Neural progenitor cell (in vitro differentiated cells): ENCODE measurements at regions not wholly inside any gene's neighbourhood (a gene's known extent, or its start where the extent isn't known, plus 50 kb on each side); places are given as distances from the start of the nearest gene placed in this dataset.

ENCODE experiments used
- DNase-seq: peaks from one replicate; pipeline ENCODE4 v3.0.0-alpha.2; 2016; ENCODE audit warnings: low spot score
- H2AFZ ChIP-seq: fragments of 200-600 bp; sonication (generic); replicated peaks from 2 replicates; pipeline ENCODE4 v1.6.1; 2016; ENCODE audit warnings: antibody characterized with exemption
- H3F3A ChIP-seq: fragments of 200-600 bp; sonication (generic); 2 replicates; pipeline ENCODE4 v1.6.1; 2016; ENCODE audit warnings: antibody characterized with exemption, low read depth
- H3K27ac ChIP-seq: fragments of 200-600 bp; sonication (generic); 2 replicates; pipeline ENCODE4 v1.5.1; 2016; ENCODE audit warnings: mild to moderate bottlenecking
- H3K27me3 ChIP-seq: fragments of 200-600 bp; sonication (generic); 2 replicates; pipeline ENCODE4 v1.6.1; 2016; ENCODE audit warnings: mild to moderate bottlenecking, moderate library complexity
- H3K36me3 ChIP-seq: fragments of 200-600 bp; sonication (generic); 2 replicates; pipeline ENCODE4 v1.5.1; 2016
- H3K4me1 ChIP-seq: fragments of 200-600 bp; sonication (generic); 2 replicates; pipeline ENCODE4 v1.6.1; 2016; ENCODE audit warnings: mixed run types
- H3K4me2 ChIP-seq: fragments of 200-600 bp; sonication (generic); 2 replicates; pipeline ENCODE4 v1.6.1; 2016
- H3K4me3 ChIP-seq: fragments of 200-600 bp; sonication (generic); 2 replicates; pipeline ENCODE4 v1.5.1; 2016
- H3K79me2 ChIP-seq: fragments of 200-600 bp; sonication (generic); 2 replicates; pipeline ENCODE4 v1.6.1; 2016; ENCODE audit warnings: low read depth
- H3K9ac ChIP-seq: fragments of 200-600 bp; sonication (generic); 2 replicates; pipeline ENCODE4 v1.6.1; 2016
- H3K9me3 ChIP-seq: fragments of 200-600 bp; sonication (generic); 2 replicates; pipeline ENCODE4 v1.5.1; 2016; ENCODE audit warnings: low read depth
- H4K20me1 ChIP-seq: fragments of 200-600 bp; sonication (generic); 2 replicates; pipeline ENCODE4 v1.6.1; 2016; ENCODE audit warnings: low read depth
- H3K27ac Mint-ChIP-seq: 3 replicates; pipeline ENCODE4 v1.8.0; 2021; ENCODE audit warnings: mixed read lengths
- H3K27me3 Mint-ChIP-seq: 2 replicates; pipeline ENCODE4 v1.8.0; 2022; ENCODE audit warnings: low read depth, mild to moderate bottlenecking, inconsistent platforms, moderate library complexity, mixed read lengths; ENCODE audit not compliant: insufficient read depth
- H3K36me3 Mint-ChIP-seq: 3 replicates; pipeline ENCODE4 v1.8.0; 2021; ENCODE audit warnings: mixed read lengths
- H3K4me1 Mint-ChIP-seq: 3 replicates; pipeline ENCODE4 v1.8.0; 2021; ENCODE audit warnings: mixed read lengths
- H3K4me3 Mint-ChIP-seq: 3 replicates; pipeline ENCODE4 v1.8.0; 2021; ENCODE audit warnings: mild to moderate bottlenecking, moderate library complexity, mixed read lengths
- H3K9me3 Mint-ChIP-seq: 3 replicates; pipeline ENCODE4 v1.8.0; 2020; ENCODE audit warnings: mixed read lengths
- EZH2 ChIP-seq: fragments of 200-600 bp; sonication (generic); IDR thresholded peaks from 2 replicates; pipeline ENCODE4 v1.6.1; 2017; ENCODE audit warnings: antibody characterized with exemption, mild to moderate bottlenecking, moderate library complexity
- EZH2phosphoT487 ChIP-seq: fragments of 200-600 bp; sonication (generic); IDR thresholded peaks from 2 replicates; pipeline ENCODE4 v1.6.1; 2017; ENCODE audit warnings: antibody characterized with exemption
- TF ChIP-seq, protein P1 (sequence below): fragments of 200-600 bp; sonication (generic); IDR thresholded peaks from 2 replicates; pipeline ENCODE4 v1.5.1; 2017; ENCODE audit warnings: antibody characterized with exemption, mild to moderate bottlenecking

DNA sequence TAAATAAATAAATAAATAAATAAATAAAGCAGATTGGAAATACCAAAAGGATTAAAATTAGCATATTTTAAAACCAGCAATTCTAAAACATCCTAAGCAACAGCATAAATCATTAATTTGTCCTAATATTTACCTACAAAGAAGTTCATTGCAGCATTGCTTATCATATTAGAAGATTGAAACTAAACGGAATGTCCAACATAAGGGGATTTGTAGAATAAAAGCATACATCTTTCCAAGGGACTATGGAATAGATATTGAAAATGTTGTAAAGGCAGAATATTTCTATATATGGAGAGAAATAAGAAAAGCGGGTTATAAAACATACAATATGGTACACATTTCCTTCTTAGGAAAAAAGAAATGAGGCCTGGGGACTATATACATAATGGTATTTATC is 71.1 kb upstream of the RFC3 start:
- no peak overlapping the region for H3K27ac ChIP-seq

GRCh38 chr13:33751151-33751550 is 66.8 kb upstream of the RFC3 start:
- Histone ChIP-seq H3K4me2 (no peak overlapping the region), H3K79me2 (no peaks in the 10 kb centered on the region), H3F3A (no peaks in the 10 kb centered on the region), H3K9ac (no peak overlapping the region), H3K36me3 (no peaks in the 10 kb centered on the region), H3K9me3 (no peaks in the 10 kb centered on the region), H3K27me3 (no peaks in the 10 kb centered on the region), H3K4me3 (no peak overlapping the region), H3K4me1 (no peaks in the 10 kb centered on the region), H3K27ac (no peak overlapping the region), H4K20me1 (no peaks in the 10 kb centered on the region), H2AFZ (no peak overlapping the region)
- Mint-ChIP-seq H3K4me3 (no peak overlapping the region), H3K36me3 (peaks cover 1% of the 10 kb centered on the region), H3K27ac (no peak overlapping the region), H3K4me1 (peaks cover 2% of the 10 kb centered on the region), H3K9me3 (no peaks in the 10 kb centered on the region), H3K27me3 (peaks cover 3% of the 10 kb centered on the region)
- DNase-seq, result no peak
- TF ChIP-seq EZH2 (no peak), EZH2phosphoT487 (no peak)
- TF ChIP-seq, protein P1, sequence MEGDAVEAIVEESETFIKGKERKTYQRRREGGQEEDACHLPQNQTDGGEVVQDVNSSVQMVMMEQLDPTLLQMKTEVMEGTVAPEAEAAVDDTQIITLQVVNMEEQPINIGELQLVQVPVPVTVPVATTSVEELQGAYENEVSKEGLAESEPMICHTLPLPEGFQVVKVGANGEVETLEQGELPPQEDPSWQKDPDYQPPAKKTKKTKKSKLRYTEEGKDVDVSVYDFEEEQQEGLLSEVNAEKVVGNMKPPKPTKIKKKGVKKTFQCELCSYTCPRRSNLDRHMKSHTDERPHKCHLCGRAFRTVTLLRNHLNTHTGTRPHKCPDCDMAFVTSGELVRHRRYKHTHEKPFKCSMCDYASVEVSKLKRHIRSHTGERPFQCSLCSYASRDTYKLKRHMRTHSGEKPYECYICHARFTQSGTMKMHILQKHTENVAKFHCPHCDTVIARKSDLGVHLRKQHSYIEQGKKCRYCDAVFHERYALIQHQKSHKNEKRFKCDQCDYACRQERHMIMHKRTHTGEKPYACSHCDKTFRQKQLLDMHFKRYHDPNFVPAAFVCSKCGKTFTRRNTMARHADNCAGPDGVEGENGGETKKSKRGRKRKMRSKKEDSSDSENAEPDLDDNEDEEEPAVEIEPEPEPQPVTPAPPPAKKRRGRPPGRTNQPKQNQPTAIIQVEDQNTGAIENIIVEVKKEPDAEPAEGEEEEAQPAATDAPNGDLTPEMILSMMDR, result no peak

More for the DNA sequence above, 71.1 kb upstream of the RFC3 start:
- H3K9ac ChIP-seq, result no peak overlapping the region
- H3K36me3 ChIP-seq, result no peaks in the 10 kb centered on the region
- no peak overlapping the region for H3K4me3 ChIP-seq
- no peak overlapping the region for H3K4me2 ChIP-seq
- peaks cover 1% of the 10 kb centered on the region for H3K36me3 Mint-ChIP-seq
- peaks cover 4% of the 10 kb centered on the region for H3K27me3 Mint-ChIP-seq
- TF ChIP-seq EZH2phosphoT487 (no peak), EZH2 (no peak)
- TF ChIP-seq, protein P1, result no peak
- peaks cover 19% of the 10 kb centered on the region for H3K4me1 Mint-ChIP-seq
- no peaks in the 10 kb centered on the region for H3K9me3 ChIP-seq
- no peaks in the 10 kb centered on the region for H3K9me3 Mint-ChIP-seq
- no peaks in the 10 kb centered on the region for H3F3A ChIP-seq
- H3K4me3 Mint-ChIP-seq, result no peak overlapping the region
- H3K79me2 ChIP-seq, result no peaks in the 10 kb centered on the region
- H3K4me1 ChIP-seq, result peaks cover 6% of the 10 kb centered on the region
- H4K20me1 ChIP-seq, result no peaks in the 10 kb centered on the region
- DNase-seq, result no peak
- H3K27ac Mint-ChIP-seq, result no peak overlapping the region
- no peaks in the 10 kb centered on the region for H3K27me3 ChIP-seq
- H2AFZ ChIP-seq, result no peak overlapping the region

DNA sequence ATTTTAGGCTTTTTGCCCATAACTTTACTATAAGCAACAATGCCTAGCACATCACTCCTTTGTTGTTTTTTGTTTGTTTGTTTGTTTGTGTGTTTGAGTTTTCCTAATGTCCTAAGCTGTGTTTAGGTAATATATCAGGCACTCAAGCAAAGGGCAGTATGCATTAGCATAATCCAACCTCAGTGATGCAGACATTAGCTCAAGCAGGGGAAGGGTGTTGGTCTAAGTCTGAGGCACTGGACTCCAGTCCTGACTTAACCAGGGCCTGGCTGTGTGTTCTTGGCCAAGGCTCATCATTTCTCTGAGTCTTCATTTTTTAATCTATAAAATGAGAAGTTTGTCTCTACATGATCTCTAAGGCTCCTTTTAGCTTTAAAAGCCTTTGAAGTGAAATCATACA is 65.9 kb upstream of the RFC3 start:
- no peaks in the 10 kb centered on the region for H4K20me1 ChIP-seq
- H3K9me3 ChIP-seq, result no peaks in the 10 kb centered on the region

More for the DNA sequence above, 65.9 kb upstream of the RFC3 start:
- Histone ChIP-seq H3K79me2 (no peaks in the 10 kb centered on the region), H3K9ac (no peak overlapping the region), H2AFZ (no peak overlapping the region), H3K27ac (no peak overlapping the region), H3K27me3 (no peaks in the 10 kb centered on the region), H3F3A (no peaks in the 10 kb centered on the region), H3K36me3 (no peaks in the 10 kb centered on the region), H3K4me3 (no peak overlapping the region), H3K4me1 (no peaks in the 10 kb centered on the region), H3K4me2 (no peak overlapping the region)
- H3K9me3 Mint-ChIP-seq, result no peaks in the 10 kb centered on the region
- H3K36me3 Mint-ChIP-seq, result peaks cover 1% of the 10 kb centered on the region
- no peaks in the 10 kb centered on the region for H3K4me1 Mint-ChIP-seq
- no peak for TF ChIP-seq EZH2phosphoT487
- TF ChIP-seq, protein P1, result no peak
- TF ChIP-seq EZH2, result no peak
- DNase-seq, result no peak
- peaks cover 3% of the 10 kb centered on the region for H3K27me3 Mint-ChIP-seq
- H3K27ac Mint-ChIP-seq, result no peak overlapping the region
- no peak overlapping the region for H3K4me3 Mint-ChIP-seq
